GM18505 (cell line): ENCODE measurements at regions not wholly inside any gene's neighbourhood (a gene's known extent, or its start where the extent isn't known, plus 50 kb on each side); places are given as distances from the start of the nearest gene placed in this dataset.

Source experiments
- ATAC-seq: cut with Tn5 transposase; IDR thresholded peaks from one replicate; pipeline ENCODE4 v1.9.1; 2021; ENCODE audit not compliant: unreplicated experiment
- POLR2A ChIP-seq: IDR thresholded peaks from 4 replicates; pipeline ENCODE4 v1.6.1; 2011; ENCODE audit warnings: borderline replicate concordance; ENCODE audit not compliant: insufficient read depth, insufficient read length; ENCODE audit errors: extremely low read depth

GRCh38 chr7:88700725-88701124 is 58.8 kb upstream of the ZNF804B start:
- no peak for ATAC-seq
- no peak for TF ChIP-seq POLR2A

GRCh38 chr7:88694207-88694606 is 65.3 kb upstream of the ZNF804B start:
- no peak for TF ChIP-seq POLR2A

GRCh38 chr7:88693131-88693530 is 66.4 kb upstream of the ZNF804B start:
- ATAC-seq, result no peak
- TF ChIP-seq POLR2A, result no peak

More at GRCh38 chr7:88694207-88694606, 65.3 kb upstream of the ZNF804B start:
- ATAC-seq, result no peak

- TF ChIP-seq POLR2A, result no peak
- ATAC-seq, result no peak
These were observed 67.0 kb upstream of the ZNF804B start for GRCh38 chr7:88692493-88692892.

GRCh38 chr7:88689821-88690220 is 69.7 kb upstream of the ZNF804B start:
- no peak for TF ChIP-seq POLR2A
- no peak for ATAC-seq

DNA sequence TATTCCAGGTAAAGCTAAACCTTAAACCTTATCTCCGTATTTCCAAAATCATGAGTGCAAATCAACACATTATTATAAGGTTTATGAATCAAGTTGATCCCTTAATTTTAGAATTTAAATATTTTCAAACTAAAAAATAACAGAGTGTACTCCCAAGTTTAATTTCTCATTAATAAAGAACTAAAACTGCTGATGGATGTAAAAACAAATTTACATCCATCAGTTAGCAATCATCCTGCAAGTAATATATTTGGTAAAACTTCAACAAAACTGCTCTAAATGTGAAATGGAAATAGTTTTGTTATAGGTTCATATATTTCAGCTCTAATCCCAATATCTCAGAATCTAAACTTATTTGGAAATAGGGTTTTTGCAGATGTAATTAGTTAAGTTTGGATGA is 71.3 kb upstream of the ZNF804B start:
- no peak for TF ChIP-seq POLR2A
- ATAC-seq, result no peak

- ATAC-seq, result no peak
- TF ChIP-seq POLR2A, result no peak
These were observed 72.9 kb upstream of the ZNF804B start for GRCh38 chr7:88686468-88687229.

GRCh38 chr7:88681682-88682081 is 77.8 kb upstream of the ZNF804B start:
- ATAC-seq, result no peak
- no peak for TF ChIP-seq POLR2A

DNA sequence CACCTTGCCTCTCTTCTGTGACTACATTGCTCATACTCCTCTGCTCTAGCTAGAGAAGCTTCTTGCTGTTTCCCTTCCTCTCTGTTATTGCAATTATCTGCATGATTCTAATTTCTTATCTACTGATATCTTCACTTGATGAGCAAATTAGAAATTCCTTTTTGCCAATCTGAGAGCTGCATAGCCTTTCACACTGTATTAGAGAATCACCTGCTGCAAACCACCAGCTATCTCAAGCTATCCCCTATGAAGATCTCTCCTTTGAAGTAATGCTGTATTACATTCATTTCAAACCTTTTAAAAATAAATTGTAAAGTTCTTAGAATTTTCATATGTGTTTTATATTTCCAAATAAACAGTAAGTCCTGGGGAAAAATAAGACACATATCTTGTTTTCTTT is 89.0 kb upstream of the ZNF804B start:
- no peak for TF ChIP-seq POLR2A

GRCh38 chr7:88669913-88670312 is 89.6 kb upstream of the ZNF804B start:
- no peak for ATAC-seq
- TF ChIP-seq POLR2A, result no peak

More for the DNA sequence above, 89.0 kb upstream of the ZNF804B start:
- no peak for ATAC-seq

- ATAC-seq, result no peak
- no peak for TF ChIP-seq POLR2A
These were observed 90.9 kb upstream of the ZNF804B start for GRCh38 chr7:88668591-88668990.

GRCh38 chr7:88666626-88667025 is 92.9 kb upstream of the ZNF804B start:
- ATAC-seq, result no peak
- no peak for TF ChIP-seq POLR2A

- ATAC-seq, result no peak
- TF ChIP-seq POLR2A, result no peak
These were observed 93.5 kb upstream of the ZNF804B start for GRCh38 chr7:88665892-88666514.

GRCh38 chr7:88664630-88665233 is 94.8 kb upstream of the ZNF804B start:
- ATAC-seq, result no peak
- no peak for TF ChIP-seq POLR2A

DNA sequence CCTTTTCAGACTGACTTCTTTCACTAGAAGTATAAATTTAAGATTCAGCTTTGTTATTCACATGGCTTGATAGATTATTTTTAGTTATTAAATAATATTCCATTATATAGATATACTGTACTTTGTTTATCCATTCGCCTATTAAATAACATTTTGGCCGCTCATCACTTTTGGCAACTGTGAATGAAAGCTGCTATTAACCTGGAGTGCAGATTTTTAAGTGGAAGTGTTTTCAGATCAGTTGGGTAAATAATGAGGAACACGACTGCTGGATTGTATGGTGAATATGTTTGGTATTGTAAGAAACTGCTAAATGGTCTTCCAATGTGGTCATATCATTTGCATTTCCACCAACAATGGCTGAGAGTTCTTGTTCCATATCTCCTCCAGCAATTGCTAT is 97.6 kb upstream of the ZNF804B start:
- ATAC-seq, result no peak
- no peak for TF ChIP-seq POLR2A

DNA sequence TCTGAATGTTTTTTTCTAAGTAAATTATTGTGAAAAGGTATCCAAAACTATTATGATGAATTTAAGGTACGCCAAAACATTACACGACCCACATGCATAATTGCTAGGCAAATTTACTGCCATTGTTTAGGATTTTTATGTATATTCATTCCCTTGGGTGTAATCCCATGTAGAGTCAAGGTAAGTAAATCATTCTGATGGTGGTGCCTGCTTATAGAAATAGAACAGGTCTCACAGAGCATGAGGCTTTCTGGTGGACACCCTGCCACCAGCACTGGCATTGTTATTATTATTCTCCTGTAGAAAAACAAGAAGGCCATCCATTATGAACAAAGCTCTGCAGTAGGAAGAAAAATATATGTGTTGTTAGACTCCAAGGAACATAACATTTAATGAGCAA is 111.7 kb upstream of the ZNF804B start:
- ATAC-seq, result no peak
- no peak for TF ChIP-seq POLR2A
